HG03378 (cell line): ENCODE measurements at regions not wholly inside any gene's neighbourhood (a gene's known extent, or its start where the extent isn't known, plus 50 kb on each side); places are given as distances from the start of the nearest gene placed in this dataset.
"Not testable (repeated sequence)": the region's sequence is repeated elsewhere in the genome, so short reads cannot be mapped to it uniquely, and the experiment has no call there.

Source experiments
- ATAC-seq: cut with Tn5 transposase; IDR thresholded peaks from one replicate; pipeline ENCODE4 v1.9.1; 2021; ENCODE audit warnings: mild to moderate bottlenecking, moderate library complexity; ENCODE audit not compliant: unreplicated experiment

- ATAC-seq = no peak
Observed at GRCh38 chr12:62016021-62016420, 244.2 kb upstream of the USP15 start.

- ATAC-seq = no peak
Observed at GRCh38 chr12:62021808-62022207, 238.4 kb upstream of the USP15 start.

GRCh38 chr12:62028536-62028935 is 231.7 kb upstream of the USP15 start:
- no peak for ATAC-seq

GRCh38 chr12:62032870-62033269 is 227.3 kb upstream of the USP15 start:
- no peak for ATAC-seq

GRCh38 chr12:62044450-62045135 is 215.6 kb upstream of the USP15 start:
- ATAC-seq = no peak

GRCh38 chr12:62045211-62045610 is 215.0 kb upstream of the USP15 start:
- ATAC-seq = no peak

GRCh38 chr12:62050785-62051184 is 209.4 kb upstream of the USP15 start:
- ATAC-seq = no peak

- ATAC-seq = no peak
Observed at GRCh38 chr12:62069976-62070375, 190.2 kb upstream of the USP15 start.

- not testable (repeated sequence) for ATAC-seq
Observed at GRCh38 chr12:62073236-62073635, 187.0 kb upstream of the USP15 start.

GRCh38 chr12:62075870-62076269 is 184.3 kb upstream of the USP15 start:
- peak; percentile 60 for ATAC-seq

GRCh38 chr12:62078020-62078419 is 182.2 kb upstream of the USP15 start:
- ATAC-seq = no peak

- no peak for ATAC-seq
Observed at GRCh38 chr12:62082448-62082847, 177.8 kb upstream of the USP15 start.

- ATAC-seq = no peak
Observed at GRCh38 chr12:62098132-62098531, 162.1 kb upstream of the USP15 start.

GRCh38 chr12:62103748-62104147 is 156.5 kb upstream of the USP15 start:
- no peak for ATAC-seq

GRCh38 chr12:62106547-62107185 is 153.5 kb upstream of the USP15 start:
- no peak for ATAC-seq

- no peak for ATAC-seq
Observed at GRCh38 chr12:62113366-62114011, 146.7 kb upstream of the USP15 start.

GRCh38 chr12:62116986-62117385 is 143.2 kb upstream of the USP15 start:
- ATAC-seq = no peak

- peak; percentile 82 for ATAC-seq
Observed at GRCh38 chr12:62123721-62124203, 136.4 kb upstream of the USP15 start.

- ATAC-seq = no peak
Observed at GRCh38 chr12:62127516-62127915, 132.7 kb upstream of the USP15 start.

- ATAC-seq = no peak
Observed at GRCh38 chr12:62128175-62128975, 131.8 kb upstream of the USP15 start.

GRCh38 chr12:62129291-62129690 is 130.9 kb upstream of the USP15 start:
- ATAC-seq = no peak
